Uterus (tissue), 2 donors: ENCODE measurements at regions not wholly inside any gene's neighbourhood (a gene's known extent, or its start where the extent isn't known, plus 50 kb on each side); places are given as distances from the start of the nearest gene placed in this dataset.

Experiments
- CTCF ChIP-seq, 4 experiments: fragments of 200-600 bp in 2 of 4; fragments of 450-650 bp in 2 of 4; sonication (generic) in 2 of 4; IDR thresholded peaks; one replicate each; pipeline ENCODE4 v1.5.1; 2016 to 2019; ENCODE audit warnings: antibody characterized with exemption in 4 of 4, mild to moderate bottlenecking in 2 of 4, moderate library complexity in 1 of 4
- POLR2A ChIP-seq, 2 donors: fragments of 450-650 bp; IDR thresholded peaks; one replicate each; pipeline ENCODE4 v1.6.1; 2016; ENCODE audit warnings: antibody characterized with exemption in 2 of 2, mild to moderate bottlenecking in 1 of 2, moderate library complexity in 1 of 2

DNA sequence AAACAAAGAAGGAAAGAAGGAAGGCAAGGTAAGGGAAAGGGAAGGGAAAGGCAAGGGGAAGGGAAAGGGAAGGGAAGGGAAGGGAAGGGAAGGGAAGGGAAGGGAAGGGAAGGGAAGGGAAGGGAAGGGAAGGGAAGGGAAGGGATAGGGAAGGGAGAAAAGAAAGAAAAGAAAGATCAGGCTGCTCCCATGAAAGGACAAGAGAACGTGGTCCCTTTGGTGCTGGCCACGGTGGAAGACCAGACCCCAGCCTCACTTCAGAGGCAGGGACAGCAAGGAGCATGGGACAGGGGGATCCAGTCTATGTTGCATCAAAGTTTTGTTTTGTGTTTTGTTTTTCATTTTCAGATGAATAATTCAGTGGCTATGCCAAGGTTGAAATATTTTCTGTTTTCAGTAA is 111.4 kb upstream of the IGF1R start:
- TF ChIP-seq CTCF (IDR thresholded peaks at IDR 0.05): no peak
- TF ChIP-seq POLR2A (IDR thresholded peaks at IDR 0.05): no peak
